ENCODE measurements at regions not wholly inside any gene's neighbourhood (a gene's known extent, or its start where the extent isn't known, plus 50 kb on each side); places are given as distances from the start of the nearest gene placed in this dataset.

- no peak for TF ChIP-seq CTCF (IDR thresholded peaks at IDR 0.05)
- no peak for TF ChIP-seq POLR2A (IDR thresholded peaks at IDR 0.05)
Measured at GRCh38 chr5:85716344-85717202, 901.2 kb upstream of the COX7C start.
